ENCODE measurements at regions not wholly inside any gene's neighbourhood (a gene's known extent, or its start where the extent isn't known, plus 50 kb on each side); places are given as distances from the start of the nearest gene placed in this dataset.
"Not testable (repeated sequence)": the region's sequence is repeated elsewhere in the genome, so short reads cannot be mapped to it uniquely, and the experiment has no call there.

GRCh38 chr4:112951362-112952312 is 97.8 kb upstream of the ANK2 start:
- Histone ChIP-seq H3K4me1 (ENCODE audit: insufficient read depth, insufficient read length) (no peaks in the 10 kb centered on the region), H3K4me3 (ENCODE audit: insufficient read length, low read depth) (no peak overlapping the region)
- DNase-seq (ENCODE audit: low read depth, low spot score) = no peak

GRCh38 chr4:112952313-112952700 is 97.1 kb upstream of the ANK2 start:
- no peak overlapping the region for H3K9ac ChIP-seq (ENCODE audit: insufficient read length, low read depth)
- no peak overlapping the region for H3K4me3 ChIP-seq (ENCODE audit: insufficient read length, low read depth)
- H3K27me3 ChIP-seq (ENCODE audit: insufficient read depth, insufficient read length) = no peaks in the 10 kb centered on the region
- no peaks in the 10 kb centered on the region for H3K9me3 ChIP-seq (ENCODE audit: insufficient read depth, low read length)
- H3K4me1 ChIP-seq (ENCODE audit: insufficient read depth, insufficient read length) = no peaks in the 10 kb centered on the region
- H3K36me3 ChIP-seq (ENCODE audit: insufficient read depth, insufficient read length, low read length) = no peaks in the 10 kb centered on the region
- no peak for DNase-seq (ENCODE audit: low read depth, low spot score)
- no peak for TF ChIP-seq ZNF274 (IDR thresholded peaks at IDR 0.05; ENCODE audit: low read depth, low read length)
- TF ChIP-seq SUZ12 (IDR thresholded peaks at IDR 0.05; ENCODE audit: extremely low read depth, insufficient read depth, insufficient read length) = no peak
- no peak for TF ChIP-seq YY1 (IDR thresholded peaks at IDR 0.05; ENCODE audit: insufficient read depth, insufficient read length)

More at GRCh38 chr4:112951362-112952312, 97.8 kb upstream of the ANK2 start:
- no peaks in the 10 kb centered on the region for H3K36me3 ChIP-seq (ENCODE audit: insufficient read depth, insufficient read length, low read length)
- no peaks in the 10 kb centered on the region for H3K9me3 ChIP-seq (ENCODE audit: insufficient read depth, low read length)
- TF ChIP-seq SUZ12 (IDR thresholded peaks at IDR 0.05; ENCODE audit: extremely low read depth, insufficient read depth, insufficient read length) (no peak), YY1 (IDR thresholded peaks at IDR 0.05; ENCODE audit: insufficient read depth, insufficient read length) (no peak), ZNF274 (IDR thresholded peaks at IDR 0.05; ENCODE audit: low read depth, low read length) (no peak)
- no peaks in the 10 kb centered on the region for H3K27me3 ChIP-seq (ENCODE audit: insufficient read depth, insufficient read length)
- no peak overlapping the region for H3K9ac ChIP-seq (ENCODE audit: insufficient read length, low read depth)

- no peak for DNase-seq (ENCODE audit: low read depth, low spot score)
- TF ChIP-seq ZNF274 (IDR thresholded peaks at IDR 0.05; ENCODE audit: low read depth, low read length) (no peak), YY1 (IDR thresholded peaks at IDR 0.05; ENCODE audit: insufficient read depth, insufficient read length) (no peak), SUZ12 (IDR thresholded peaks at IDR 0.05; ENCODE audit: extremely low read depth, insufficient read depth, insufficient read length) (no peak)
- no peaks in the 10 kb centered on the region for H3K27me3 ChIP-seq (ENCODE audit: insufficient read depth, insufficient read length)
These were observed 96.2 kb upstream of the ANK2 start for GRCh38 chr4:112953262-112953661.

GRCh38 chr4:112954286-112954685 is 95.2 kb upstream of the ANK2 start:
- no peak for DNase-seq (ENCODE audit: low read depth, low spot score)
- H3K4me3 ChIP-seq (ENCODE audit: insufficient read length, low read depth) = no peak overlapping the region
- H3K4me1 ChIP-seq (ENCODE audit: insufficient read depth, insufficient read length) = no peaks in the 10 kb centered on the region
- no peaks in the 10 kb centered on the region; the same call in 1 of the 2 replicates for H3K9me3 ChIP-seq (ENCODE audit: insufficient read depth, low read length)
- H3K9ac ChIP-seq (ENCODE audit: insufficient read length, low read depth) = no peak overlapping the region
- no peaks in the 10 kb centered on the region for H3K36me3 ChIP-seq (ENCODE audit: insufficient read depth, insufficient read length, low read length)
- no peaks in the 10 kb centered on the region for H3K27me3 ChIP-seq (ENCODE audit: insufficient read depth, insufficient read length)
- TF ChIP-seq YY1 (IDR thresholded peaks at IDR 0.05; ENCODE audit: insufficient read depth, insufficient read length) (no peak), ZNF274 (IDR thresholded peaks at IDR 0.05; ENCODE audit: low read depth, low read length) (no peak), SUZ12 (IDR thresholded peaks at IDR 0.05; ENCODE audit: extremely low read depth, insufficient read depth, insufficient read length) (no peak)

More at GRCh38 chr4:112953262-112953661, 96.2 kb upstream of the ANK2 start:
- Histone ChIP-seq H3K4me1 (ENCODE audit: insufficient read depth, insufficient read length) (no peaks in the 10 kb centered on the region), H3K9ac (ENCODE audit: insufficient read length, low read depth) (no peak overlapping the region), H3K4me3 (ENCODE audit: insufficient read length, low read depth) (no peak overlapping the region), H3K36me3 (ENCODE audit: insufficient read depth, insufficient read length, low read length) (no peaks in the 10 kb centered on the region), H3K9me3 (ENCODE audit: insufficient read depth, low read length) (no peaks in the 10 kb centered on the region)

- TF ChIP-seq ZNF274 (IDR thresholded peaks at IDR 0.05; ENCODE audit: low read depth, low read length) = no peak
- no peak for TF ChIP-seq SUZ12 (IDR thresholded peaks at IDR 0.05; ENCODE audit: extremely low read depth, insufficient read depth, insufficient read length)
- no peak for TF ChIP-seq YY1 (IDR thresholded peaks at IDR 0.05; ENCODE audit: insufficient read depth, insufficient read length)
- no peaks in the 10 kb centered on the region; the same call in 1 of the 2 replicates for H3K9me3 ChIP-seq (ENCODE audit: insufficient read depth, low read length)
- no peak overlapping the region for H3K4me3 ChIP-seq (ENCODE audit: insufficient read length, low read depth)
These were observed 93.0 kb upstream of the ANK2 start for GRCh38 chr4:112956484-112956896.

GRCh38 chr4:112957764-112958163 is 91.7 kb upstream of the ANK2 start:
- not testable (repeated sequence) for DNase-seq (ENCODE audit: low read depth, low spot score); H3K9ac ChIP-seq (ENCODE audit: insufficient read length, low read depth); H3K4me1 ChIP-seq (ENCODE audit: insufficient read depth, insufficient read length); H3K9me3 ChIP-seq (ENCODE audit: insufficient read depth, low read length); H3K27me3 ChIP-seq (ENCODE audit: insufficient read depth, insufficient read length); H3K4me3 ChIP-seq (ENCODE audit: insufficient read length, low read depth); H3K36me3 ChIP-seq (ENCODE audit: insufficient read depth, insufficient read length, low read length)

More at GRCh38 chr4:112956484-112956896, 93.0 kb upstream of the ANK2 start:
- no peaks in the 10 kb centered on the region for H3K36me3 ChIP-seq (ENCODE audit: insufficient read depth, insufficient read length, low read length)
- H3K27me3 ChIP-seq (ENCODE audit: insufficient read depth, insufficient read length) = no peaks in the 10 kb centered on the region
- no peak for DNase-seq (ENCODE audit: low read depth, low spot score)
- no peak overlapping the region for H3K9ac ChIP-seq (ENCODE audit: insufficient read length, low read depth)
- no peaks in the 10 kb centered on the region for H3K4me1 ChIP-seq (ENCODE audit: insufficient read depth, insufficient read length)

- H3K36me3 ChIP-seq (ENCODE audit: insufficient read depth, insufficient read length, low read length) = no peaks in the 10 kb centered on the region
- H3K4me1 ChIP-seq (ENCODE audit: insufficient read depth, insufficient read length) = no peaks in the 10 kb centered on the region
- H3K9me3 ChIP-seq (ENCODE audit: insufficient read depth, low read length) = no peaks in the 10 kb centered on the region
- TF ChIP-seq ZNF274 (IDR thresholded peaks at IDR 0.05; ENCODE audit: low read depth, low read length) (no peak), SUZ12 (IDR thresholded peaks at IDR 0.05; ENCODE audit: extremely low read depth, insufficient read depth, insufficient read length) (no peak), YY1 (IDR thresholded peaks at IDR 0.05; ENCODE audit: insufficient read depth, insufficient read length) (no peak)
- H3K9ac ChIP-seq (ENCODE audit: insufficient read length, low read depth) = no peak overlapping the region
- H3K4me3 ChIP-seq (ENCODE audit: insufficient read length, low read depth) = no peak overlapping the region
- DNase-seq (ENCODE audit: low read depth, low spot score) = no peak
- H3K27me3 ChIP-seq (ENCODE audit: insufficient read depth, insufficient read length) = no peaks in the 10 kb centered on the region
These were observed 82.6 kb upstream of the ANK2 start for GRCh38 chr4:112966701-112967488.
